SK-N-SH (cell line): ENCODE measurements at regions not wholly inside any gene's neighbourhood (a gene's known extent, or its start where the extent isn't known, plus 50 kb on each side); places are given as distances from the start of the nearest gene placed in this dataset.

Experiments used
- JUND ChIP-seq: IDR thresholded peaks from 2 replicates; pipeline ENCODE4 v1.4.0; 2012
- POLR2AphosphoS5 ChIP-seq: IDR thresholded peaks from 2 replicates; pipeline ENCODE4 v1.6.1; 2012; ENCODE audit warnings: low read depth, low read length
- RAD21 ChIP-seq: IDR thresholded peaks from 2 replicates; pipeline ENCODE4 v1.6.1; 2012; ENCODE audit warnings: mild to moderate bottlenecking, low read length
- RCOR1 ChIP-seq: fragments of 150-350 bp; IDR thresholded peaks from 2 replicates; pipeline ENCODE4 v1.6.1; 2017; ENCODE audit warnings: antibody characterized with exemption, low read length
- SIN3A ChIP-seq: IDR thresholded peaks from 2 replicates; pipeline ENCODE4 v1.6.1; 2012; ENCODE audit warnings: low read depth, mild to moderate bottlenecking, low read length, moderate library complexity, borderline replicate concordance
- TCF12 ChIP-seq: IDR thresholded peaks from 2 replicates; pipeline ENCODE4 v1.4.0; 2012
- TF ChIP-seq, protein P1 (sequence below): IDR thresholded peaks from 2 replicates; pipeline ENCODE4 v1.4.0; 2012; ENCODE audit warnings: low read depth, borderline replicate concordance
- TF ChIP-seq, protein P2 (sequence below): IDR thresholded peaks from 2 replicates; pipeline ENCODE4 v1.6.1; 2012; ENCODE audit warnings: mild to moderate bottlenecking, low read depth, low read length, moderate library complexity
- TF ChIP-seq, protein P3 (sequence below): fragments of 200-600 bp; sonication (generic); IDR thresholded peaks from 2 replicates; pipeline ENCODE4 v1.6.1; 2017; ENCODE audit warnings: antibody characterized with exemption, mild to moderate bottlenecking, moderate library complexity

DNA sequence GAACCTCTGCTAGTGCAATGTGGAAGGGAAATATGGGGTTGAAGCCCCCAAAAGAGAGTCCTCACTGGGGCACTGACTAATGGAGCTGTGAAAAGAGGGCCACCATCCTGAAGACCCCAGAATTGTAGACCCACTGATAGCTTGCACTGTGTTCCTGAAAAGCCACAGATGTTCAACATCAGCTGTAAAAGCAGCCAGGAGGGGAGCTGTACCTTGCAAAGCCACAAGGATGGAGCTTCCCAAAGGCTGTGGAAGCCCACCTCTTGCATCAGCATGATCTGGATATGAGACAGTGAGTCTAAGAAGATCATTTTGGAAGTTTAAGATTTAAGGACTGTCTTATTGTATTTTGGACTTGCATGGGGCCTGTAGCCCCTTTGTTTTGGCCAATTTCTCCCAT is 125.8 kb upstream of the TGFBR2 start:
- no peak for TF ChIP-seq RCOR1
- TF ChIP-seq JUND = no peak
- TF ChIP-seq, protein P1, sequence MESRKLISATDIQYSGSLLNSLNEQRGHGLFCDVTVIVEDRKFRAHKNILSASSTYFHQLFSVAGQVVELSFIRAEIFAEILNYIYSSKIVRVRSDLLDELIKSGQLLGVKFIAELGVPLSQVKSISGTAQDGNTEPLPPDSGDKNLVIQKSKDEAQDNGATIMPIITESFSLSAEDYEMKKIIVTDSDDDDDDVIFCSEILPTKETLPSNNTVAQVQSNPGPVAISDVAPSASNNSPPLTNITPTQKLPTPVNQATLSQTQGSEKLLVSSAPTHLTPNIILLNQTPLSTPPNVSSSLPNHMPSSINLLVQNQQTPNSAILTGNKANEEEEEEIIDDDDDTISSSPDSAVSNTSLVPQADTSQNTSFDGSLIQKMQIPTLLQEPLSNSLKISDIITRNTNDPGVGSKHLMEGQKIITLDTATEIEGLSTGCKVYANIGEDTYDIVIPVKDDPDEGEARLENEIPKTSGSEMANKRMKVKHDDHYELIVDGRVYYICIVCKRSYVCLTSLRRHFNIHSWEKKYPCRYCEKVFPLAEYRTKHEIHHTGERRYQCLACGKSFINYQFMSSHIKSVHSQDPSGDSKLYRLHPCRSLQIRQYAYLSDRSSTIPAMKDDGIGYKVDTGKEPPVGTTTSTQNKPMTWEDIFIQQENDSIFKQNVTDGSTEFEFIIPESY = no peak
- TF ChIP-seq TCF12 = no peak
- TF ChIP-seq RAD21 = no peak
- TF ChIP-seq, protein P2, sequence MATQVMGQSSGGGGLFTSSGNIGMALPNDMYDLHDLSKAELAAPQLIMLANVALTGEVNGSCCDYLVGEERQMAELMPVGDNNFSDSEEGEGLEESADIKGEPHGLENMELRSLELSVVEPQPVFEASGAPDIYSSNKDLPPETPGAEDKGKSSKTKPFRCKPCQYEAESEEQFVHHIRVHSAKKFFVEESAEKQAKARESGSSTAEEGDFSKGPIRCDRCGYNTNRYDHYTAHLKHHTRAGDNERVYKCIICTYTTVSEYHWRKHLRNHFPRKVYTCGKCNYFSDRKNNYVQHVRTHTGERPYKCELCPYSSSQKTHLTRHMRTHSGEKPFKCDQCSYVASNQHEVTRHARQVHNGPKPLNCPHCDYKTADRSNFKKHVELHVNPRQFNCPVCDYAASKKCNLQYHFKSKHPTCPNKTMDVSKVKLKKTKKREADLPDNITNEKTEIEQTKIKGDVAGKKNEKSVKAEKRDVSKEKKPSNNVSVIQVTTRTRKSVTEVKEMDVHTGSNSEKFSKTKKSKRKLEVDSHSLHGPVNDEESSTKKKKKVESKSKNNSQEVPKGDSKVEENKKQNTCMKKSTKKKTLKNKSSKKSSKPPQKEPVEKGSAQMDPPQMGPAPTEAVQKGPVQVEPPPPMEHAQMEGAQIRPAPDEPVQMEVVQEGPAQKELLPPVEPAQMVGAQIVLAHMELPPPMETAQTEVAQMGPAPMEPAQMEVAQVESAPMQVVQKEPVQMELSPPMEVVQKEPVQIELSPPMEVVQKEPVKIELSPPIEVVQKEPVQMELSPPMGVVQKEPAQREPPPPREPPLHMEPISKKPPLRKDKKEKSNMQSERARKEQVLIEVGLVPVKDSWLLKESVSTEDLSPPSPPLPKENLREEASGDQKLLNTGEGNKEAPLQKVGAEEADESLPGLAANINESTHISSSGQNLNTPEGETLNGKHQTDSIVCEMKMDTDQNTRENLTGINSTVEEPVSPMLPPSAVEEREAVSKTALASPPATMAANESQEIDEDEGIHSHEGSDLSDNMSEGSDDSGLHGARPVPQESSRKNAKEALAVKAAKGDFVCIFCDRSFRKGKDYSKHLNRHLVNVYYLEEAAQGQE = no peak
- TF ChIP-seq SIN3A = no peak
- no peak for TF ChIP-seq POLR2AphosphoS5
- TF ChIP-seq, protein P3, sequence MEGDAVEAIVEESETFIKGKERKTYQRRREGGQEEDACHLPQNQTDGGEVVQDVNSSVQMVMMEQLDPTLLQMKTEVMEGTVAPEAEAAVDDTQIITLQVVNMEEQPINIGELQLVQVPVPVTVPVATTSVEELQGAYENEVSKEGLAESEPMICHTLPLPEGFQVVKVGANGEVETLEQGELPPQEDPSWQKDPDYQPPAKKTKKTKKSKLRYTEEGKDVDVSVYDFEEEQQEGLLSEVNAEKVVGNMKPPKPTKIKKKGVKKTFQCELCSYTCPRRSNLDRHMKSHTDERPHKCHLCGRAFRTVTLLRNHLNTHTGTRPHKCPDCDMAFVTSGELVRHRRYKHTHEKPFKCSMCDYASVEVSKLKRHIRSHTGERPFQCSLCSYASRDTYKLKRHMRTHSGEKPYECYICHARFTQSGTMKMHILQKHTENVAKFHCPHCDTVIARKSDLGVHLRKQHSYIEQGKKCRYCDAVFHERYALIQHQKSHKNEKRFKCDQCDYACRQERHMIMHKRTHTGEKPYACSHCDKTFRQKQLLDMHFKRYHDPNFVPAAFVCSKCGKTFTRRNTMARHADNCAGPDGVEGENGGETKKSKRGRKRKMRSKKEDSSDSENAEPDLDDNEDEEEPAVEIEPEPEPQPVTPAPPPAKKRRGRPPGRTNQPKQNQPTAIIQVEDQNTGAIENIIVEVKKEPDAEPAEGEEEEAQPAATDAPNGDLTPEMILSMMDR = no peak
